Right renal cortex interstitium (tissue), 3 donors: ENCODE measurements at regions not wholly inside any gene's neighbourhood (a gene's known extent, or its start where the extent isn't known, plus 50 kb on each side); places are given as distances from the start of the nearest gene placed in this dataset.

Experiments used
- DNase-seq, 3 donors: peaks; one replicate each; pipeline ENCODE4 v3.0.0-alpha.2; 2013; ENCODE audit warnings: low read depth in 3 of 3, low spot score in 2 of 3

DNA sequence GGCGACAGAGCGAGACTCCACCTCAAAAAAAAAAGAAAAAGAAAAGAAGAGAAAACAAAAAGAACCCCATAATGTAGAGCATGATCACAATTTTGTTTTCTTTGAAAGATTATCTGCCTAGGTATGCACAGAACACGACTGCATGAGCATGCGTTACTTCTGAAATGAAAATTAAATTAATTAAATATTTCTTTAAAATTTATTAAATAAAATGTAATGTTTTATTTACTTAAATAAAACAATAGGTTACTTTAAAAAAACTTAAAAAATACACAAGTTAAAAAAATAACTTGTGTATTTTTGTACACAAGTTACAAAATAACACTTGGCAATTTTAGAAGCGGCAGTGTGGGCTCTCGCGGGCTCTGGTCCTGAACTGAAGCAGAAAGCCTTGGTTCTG is 107.8 kb downstream of the TFAP2A start:
- no peak for DNase-seq

DNA sequence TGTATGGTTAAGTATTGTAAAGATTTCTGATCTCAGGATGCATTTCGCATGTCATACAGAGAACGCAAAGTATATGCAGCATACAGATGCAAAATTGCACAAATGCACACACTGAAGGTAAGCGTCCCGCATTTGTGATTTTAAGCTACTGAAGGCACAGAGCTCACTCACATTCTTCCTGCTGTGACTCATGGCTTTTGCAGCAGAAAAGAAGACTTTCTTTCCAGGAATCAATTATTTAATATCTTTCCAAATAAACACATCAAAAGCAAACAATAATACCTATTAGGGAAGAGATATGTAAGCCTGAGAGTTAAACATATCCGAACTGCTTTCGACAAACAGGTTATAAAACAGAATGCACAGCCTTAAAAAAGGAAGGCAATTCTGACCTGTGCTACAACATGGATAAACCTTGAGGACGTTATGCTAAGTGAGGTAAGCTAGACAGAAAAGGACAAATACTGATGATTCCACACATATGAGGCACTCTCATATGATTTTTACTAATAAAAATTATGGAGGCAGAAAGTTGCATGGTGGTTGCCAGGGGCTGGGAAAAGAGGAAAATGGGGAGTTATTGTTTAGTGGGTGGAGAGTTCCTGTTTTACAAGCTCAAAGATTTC is 109.0 kb downstream of the TFAP2A start:
- DNase-seq: no peak

DNA sequence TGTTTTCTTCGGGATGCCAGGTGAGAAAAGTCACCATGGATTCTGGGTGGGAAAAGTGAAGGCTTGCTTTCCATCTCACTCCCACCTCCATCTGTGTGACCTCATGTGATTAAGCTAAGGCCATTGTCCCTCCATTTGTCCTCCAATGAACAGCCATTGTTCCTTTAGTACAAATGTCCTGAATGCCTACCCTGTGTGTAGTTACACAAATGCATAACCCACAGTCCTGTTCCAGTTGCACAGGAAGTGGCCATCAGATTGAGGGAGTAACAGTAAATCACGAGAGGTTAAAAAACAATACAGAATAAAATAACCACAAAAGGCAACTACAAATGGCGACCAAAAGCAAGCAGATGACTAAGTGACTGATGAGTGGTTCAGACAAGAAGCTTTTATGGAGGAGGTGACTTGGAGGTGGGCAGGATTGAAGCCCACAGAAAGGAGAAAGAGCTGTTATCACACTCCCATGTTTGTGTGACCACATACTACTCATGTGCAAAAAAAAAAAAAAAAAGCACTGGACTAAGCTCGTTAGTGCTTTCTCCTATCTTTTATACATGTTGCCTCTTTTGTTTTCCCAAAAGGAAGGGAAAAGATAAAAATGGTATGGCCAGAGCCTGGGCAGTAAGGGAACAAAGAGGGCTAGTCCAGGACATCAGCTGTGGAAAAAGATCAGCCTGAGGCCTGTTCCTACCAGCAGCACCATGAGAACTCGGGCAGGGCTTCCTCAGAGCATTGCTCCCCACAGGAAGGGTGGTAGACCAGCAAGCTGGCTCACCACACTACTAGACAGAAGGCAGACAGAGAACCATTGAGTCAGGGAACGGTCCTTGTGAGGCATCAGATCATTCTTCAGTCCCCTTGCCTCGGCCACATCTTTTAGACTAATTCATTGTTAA is 111.0 kb downstream of the TFAP2A start:
- DNase-seq: no peak

DNA sequence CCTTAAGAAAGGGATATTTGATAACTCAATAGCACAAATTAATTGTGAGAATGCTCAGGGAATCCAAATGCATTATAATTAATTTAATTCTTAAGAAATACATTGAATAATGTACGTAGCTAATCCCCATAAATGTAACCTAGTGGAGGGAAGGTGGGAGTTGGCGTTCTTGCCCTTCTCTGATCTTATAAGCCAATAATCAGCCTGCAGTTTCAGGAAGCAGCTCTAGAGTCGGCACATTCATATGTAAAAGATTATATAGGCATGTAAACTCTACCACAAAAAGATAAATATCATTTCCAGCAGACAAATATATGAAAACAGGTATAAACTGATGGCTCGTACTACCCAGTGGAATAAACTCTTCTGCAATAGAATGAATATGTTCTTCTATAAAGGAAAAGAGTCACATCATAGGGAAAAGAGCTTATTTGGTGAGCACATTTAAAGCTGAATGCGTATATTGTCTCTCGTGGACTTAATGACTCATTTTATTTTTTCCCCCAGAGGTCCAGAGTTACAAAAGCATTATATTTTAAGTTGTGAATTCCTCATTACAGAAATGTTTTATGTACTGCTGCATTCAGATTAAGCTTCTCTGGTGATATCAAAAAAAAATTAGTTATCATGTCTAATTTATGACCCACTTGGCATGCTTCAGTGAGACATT is 112.2 kb downstream of the TFAP2A start:
- DNase-seq: no peak

DNA sequence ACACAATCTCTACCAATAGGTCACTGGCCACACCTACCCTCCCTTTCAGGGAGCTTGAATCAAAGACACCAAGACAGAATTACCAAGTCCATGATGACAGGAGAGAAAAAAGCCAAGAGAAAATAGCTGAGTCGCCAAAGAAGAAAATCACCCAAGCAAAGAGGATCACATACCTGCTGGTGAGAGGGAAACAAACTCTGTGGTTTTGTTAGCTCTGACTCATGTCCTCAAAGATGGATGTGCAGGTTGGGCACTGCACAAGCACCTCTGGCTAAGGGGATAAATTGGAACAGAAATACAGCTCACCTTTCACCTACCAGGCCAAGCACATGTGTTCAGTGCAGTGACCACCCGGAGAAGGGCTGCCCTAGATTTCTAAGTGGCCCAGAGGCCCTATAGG is 114.8 kb downstream of the TFAP2A start:
- no peak for DNase-seq

DNA sequence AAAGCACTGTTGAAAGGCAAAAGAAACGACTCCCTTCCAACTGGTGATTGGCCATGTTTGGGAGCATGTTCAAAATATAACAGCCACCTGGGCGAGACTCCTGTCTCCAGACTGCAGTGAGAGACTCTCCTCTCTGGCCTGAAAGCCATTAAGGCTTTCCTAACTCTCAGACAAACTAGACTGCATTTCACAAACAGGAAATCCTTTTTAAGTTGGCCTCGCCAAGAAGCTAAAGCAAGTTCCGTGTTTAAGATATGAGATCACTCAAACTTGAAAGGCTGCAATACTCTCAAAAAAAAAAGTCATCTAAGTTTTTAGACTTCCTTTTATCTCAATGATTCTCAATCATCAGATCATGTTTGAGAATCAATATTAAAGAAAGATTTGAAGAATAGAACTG is 117.0 kb downstream of the TFAP2A start:
- no peak for DNase-seq

DNA sequence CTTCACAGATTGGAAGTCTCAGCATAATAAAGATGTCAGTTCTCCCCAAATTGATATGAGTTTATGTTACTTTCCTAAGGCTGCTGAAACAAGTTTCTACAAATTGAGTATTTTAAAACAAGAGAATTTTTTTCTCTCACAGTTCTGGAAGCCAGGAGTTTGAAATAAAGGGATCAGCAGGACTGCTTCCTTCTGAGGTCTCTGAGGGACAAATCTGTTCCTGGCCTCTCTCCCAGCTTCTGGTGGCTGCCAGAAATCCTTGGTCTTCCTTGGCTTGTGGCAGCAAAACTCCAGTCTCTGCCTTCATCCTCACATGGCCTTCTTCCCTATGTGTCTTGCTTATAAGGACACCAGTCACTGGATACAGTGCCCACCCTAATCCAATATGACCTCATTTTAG is 136.1 kb downstream of the TFAP2A start:
- DNase-seq: no peak

DNA sequence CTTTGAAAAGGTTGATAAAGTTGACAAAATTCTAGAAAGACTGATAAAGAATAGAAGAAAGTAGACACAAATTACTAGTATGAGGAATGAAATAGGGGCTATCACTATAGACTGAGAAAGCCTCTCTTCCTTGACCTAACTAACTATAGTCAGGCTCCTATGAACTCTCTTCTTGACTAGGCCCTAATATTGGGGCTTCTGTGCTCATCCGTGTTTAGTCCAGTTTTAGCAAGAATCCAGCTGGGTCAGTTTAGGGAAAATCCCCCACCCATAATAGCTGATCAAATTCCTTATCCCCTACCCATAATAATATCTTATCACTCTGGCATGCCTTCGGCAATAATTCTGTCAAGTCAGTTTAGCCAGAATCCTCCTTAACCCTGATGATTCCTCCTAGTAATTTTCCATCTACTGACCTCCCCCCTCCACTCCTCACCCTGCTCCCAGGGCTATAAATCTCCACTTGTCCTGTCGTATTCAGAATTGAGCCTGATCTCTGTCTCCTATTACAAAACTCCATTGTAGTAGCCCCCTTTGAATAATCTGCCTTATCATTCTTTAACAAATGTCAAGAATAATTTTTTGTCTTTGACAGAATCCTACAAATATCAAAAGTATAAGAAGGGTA is 138.1 kb downstream of the TFAP2A start:
- no peak for DNase-seq

DNA sequence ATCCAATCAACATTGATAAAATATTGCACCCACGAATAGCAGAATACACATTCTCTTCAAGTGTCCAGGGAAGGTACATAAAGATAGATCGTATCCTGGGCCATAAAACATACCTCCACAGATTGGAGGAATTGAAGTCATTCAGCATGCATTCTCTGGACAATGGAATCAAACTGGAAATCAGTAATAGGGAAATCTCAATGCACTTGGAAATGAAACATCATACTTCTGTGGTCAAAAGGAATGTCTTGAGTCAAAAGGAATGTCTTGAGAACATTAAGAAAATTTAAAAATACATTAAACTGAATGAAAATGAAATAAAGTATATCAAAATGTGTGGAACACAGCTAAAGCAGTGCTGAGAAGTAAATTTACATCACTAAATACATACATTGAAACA is 138.8 kb downstream of the TFAP2A start:
- no peak for DNase-seq

DNA sequence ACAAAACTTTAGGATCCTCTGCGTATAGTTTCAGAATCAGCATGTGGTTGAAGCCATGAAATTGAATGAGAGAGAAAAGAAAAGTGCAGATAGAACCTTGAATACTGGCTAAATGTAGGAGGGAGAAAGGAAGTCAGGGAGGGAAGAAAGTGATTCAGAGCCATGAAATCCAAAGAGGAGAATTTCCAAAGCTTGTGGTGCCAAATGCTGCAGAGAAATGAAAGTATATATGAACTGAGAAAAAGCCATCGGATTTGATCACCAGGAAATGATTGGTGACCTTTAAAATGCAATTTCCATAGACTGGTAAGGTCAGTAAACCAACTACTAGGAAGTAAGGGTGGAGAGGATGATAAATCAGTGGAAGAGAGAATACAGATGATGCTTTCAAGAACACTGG is 142.3 kb downstream of the TFAP2A start:
- DNase-seq: no peak

DNA sequence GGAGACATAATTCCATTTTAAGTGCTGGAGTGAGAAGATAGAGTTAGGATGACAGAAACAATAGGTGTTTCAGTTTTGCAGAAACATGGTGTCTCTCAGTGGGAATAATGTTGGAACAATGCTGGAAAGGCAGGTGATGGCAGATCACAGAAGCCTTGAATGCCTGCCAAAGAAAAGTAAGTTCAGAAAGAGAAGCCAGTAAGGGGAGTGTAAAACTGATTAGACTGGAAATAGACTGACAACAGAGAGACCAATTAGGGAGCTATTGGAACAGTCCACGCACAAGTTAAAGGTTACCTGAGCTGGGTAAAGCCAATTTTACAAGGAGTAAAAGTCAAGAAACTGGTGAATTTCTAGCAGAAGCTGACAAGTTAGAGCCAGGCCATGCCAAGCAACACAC is 142.9 kb downstream of the TFAP2A start:
- DNase-seq: no peak

DNA sequence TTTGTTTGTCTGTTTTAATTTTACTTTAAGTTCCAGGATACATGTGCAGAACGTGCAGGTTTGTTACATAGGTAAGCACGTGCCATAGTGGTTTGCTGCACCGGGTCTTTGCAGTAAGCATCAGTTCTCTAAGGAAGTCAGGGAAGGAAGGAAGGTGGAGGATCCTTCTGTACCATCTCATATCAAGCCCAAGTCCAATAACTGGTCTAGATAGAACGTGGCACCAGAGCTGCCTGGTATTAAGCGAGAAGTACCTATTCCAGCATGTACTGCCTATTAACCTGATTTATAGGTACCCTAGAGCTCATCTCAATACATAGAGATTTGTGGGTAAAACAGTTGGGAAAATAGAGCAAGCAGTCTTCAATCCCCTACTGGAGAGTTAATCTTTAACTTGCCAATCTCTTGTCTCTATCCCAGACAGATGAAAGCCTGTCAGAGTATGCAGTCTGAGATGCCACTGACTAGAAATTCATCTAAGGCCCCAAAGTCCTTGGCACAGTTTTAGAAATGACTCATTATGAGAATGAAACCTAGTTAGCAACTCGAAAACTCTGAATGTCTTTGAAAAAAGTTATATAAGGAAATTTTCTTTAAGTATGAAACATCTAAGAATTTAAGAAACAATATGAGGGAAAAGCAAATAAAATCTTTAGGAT is 144.9 kb downstream of the TFAP2A start:
- no peak for DNase-seq

DNA sequence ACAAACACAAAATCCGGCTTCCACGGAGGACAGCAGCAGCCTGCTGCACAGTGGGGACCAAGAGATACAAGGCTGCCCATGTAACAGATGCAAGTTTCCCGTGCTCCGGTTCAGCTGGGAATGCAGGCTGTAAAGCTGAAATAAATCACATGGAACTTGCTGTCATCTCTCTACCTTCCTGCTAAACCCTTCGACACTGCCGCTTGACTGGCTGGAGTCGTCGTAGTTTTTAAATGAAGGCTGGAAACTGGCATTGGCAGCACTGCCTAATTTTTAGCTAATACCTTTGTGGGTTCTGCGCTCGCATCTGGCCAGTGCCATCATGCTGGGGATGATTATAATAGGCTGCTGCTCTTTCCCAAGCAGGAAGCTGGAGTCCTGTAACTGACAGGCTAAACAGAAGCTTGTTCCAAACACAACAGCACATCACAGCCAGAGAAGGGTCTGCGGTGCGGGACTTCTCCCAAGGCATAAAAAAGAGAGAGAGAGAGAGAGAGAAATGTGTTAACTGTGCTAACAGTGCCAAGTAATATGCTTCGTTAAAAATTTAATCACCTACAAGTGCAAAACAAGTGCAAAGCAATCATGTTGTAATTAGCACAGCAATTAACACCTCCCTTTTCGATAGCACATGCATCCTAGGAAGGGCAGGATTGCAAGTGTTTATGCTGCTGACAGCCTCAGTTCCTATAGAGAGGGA is 146.1 kb downstream of the TFAP2A start:
- peak in 2 of 3 donors; percentile 16 to 45 for DNase-seq

DNA sequence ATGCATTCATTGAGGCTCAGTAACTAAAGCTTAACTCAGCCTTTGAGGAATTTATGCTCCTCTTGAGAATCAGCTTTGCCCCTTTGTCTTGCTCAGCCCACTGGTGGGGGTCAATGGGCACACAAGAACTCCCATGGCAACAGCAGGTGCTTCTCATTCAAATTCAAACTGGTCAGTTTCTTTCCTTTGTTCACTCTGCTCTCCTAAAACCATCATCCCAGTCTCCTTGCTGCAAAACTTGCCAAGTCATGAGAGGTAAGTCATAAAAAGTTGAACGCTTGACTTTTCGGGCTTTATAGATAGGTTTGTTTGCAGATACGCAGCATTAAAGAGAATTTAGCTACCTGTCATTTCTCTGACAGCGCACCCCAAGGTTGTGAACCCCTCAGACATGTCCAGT is 146.8 kb downstream of the TFAP2A start:
- DNase-seq: no peak

DNA sequence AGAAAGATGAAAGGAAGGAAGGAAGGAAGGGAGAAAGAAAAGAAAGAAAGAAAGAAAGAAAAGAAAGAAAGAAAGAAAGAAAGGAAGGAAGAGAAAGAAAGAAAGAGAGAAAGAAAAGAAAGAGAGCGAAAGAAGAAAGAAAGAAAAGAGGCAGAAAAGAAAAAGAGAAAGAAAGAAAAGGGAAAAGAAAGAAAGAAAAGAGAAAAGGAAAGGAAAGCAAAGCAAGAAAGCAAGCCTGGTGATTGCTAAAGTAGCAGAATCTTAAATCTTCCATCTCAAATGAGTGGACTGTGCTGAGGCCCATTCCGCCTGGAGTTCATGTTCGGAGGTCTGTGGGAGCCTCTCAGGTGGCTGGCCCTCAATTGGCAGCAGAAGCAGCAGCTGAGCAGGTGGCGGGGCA is 148.4 kb downstream of the TFAP2A start:
- DNase-seq: no peak

DNA sequence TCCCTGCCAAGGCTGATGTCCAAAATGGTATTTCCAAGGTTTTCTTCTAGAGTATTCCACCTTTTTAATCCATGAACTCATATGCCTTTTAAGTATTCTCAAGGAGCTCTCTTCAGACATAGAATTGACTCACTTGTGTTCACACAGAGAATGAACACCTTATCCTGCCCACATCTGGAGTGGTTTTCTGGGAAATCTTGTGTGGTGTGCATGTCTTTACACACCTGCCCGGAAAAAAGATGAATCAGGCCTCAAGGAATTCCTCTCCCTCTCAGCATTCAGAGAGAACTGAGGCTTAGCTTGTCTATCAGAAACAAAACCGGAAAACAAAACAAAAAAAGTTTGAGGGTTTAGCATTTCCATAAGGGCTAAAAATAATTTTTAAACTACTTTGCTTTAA is 148.8 kb downstream of the TFAP2A start:
- no peak for DNase-seq

DNA sequence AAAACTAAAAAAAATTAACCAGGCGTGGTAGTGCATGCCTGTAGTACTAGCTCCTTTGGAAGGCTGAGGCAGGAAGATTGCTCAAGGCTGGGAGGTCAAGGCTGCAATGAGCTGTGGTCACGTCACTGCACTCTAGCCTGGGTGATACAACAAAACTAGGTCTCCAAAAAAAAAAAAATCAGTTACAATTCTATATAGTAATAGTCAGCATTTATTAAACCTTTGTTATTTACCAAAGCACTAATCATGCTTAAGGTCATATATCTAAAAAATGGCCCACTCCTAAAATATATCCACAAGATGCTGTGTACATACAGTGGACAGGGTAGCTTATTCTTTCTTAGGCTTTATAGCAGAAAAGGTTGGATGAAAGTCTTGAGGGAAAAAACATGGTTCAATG is 152.4 kb downstream of the TFAP2A start:
- DNase-seq: no peak

DNA sequence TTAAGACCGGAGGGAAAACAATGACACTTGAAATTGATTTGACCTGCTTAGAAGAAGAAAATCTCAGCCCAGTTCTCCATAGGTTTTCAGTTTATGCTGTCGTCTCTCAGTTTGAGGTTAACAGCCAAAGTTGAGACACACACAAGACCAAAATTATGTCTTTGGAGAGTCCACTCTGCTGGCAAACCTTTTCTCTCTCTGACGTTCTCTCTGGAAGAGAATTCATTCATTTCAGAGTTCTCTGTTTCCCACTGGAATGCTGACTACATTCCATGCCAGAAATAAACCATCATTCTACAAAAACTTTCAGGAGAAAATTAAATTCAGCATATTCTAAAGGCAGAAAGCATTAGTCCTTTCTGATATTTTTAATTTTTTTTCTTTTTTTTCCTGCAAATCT is 155.2 kb downstream of the TFAP2A start:
- no peak for DNase-seq

DNA sequence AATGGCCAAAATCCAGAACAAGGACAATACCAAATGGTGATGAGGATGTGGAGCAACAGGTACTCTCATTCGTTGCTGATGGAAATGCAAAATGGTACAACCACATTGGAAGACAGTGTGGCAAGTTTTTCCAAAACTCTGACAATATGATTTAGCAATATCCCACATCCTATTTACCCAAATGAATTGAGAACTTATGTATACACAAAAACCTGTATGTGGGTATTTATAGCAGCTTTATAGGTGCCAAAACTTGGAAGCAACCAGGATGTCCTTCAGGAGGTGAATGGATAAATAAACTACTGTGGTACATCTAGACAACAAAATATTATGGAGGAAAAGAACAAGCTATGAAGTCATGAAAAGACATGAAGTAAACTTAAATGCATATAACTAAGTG is 156.5 kb downstream of the TFAP2A start:
- DNase-seq: no peak

DNA sequence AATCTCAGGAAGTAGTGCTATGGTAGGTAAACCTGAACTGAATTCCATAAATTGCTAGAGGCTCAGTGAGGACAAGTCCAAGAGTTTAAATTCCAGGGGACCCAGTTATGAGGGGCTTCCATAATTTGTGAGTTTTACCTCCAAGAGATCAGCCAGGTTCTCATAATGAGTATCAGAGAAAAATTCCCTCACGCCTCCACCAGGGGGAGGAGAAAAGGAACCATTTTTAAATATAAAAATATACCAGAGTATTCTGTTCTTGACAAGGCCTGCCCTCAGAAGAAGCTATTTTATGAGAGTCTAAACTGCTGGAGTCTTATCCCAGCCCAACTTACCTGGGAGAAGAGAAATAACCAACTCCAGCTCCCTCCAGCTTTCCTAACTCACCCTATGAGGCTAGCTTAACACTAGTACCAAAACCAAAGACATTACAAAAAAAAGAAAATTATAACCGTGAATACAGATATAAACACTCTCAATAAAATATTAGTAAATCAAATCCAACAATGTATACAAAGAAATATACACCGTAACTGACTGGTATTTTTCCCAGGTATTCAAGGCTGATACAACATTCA is 158.7 kb downstream of the TFAP2A start:
- no peak for DNase-seq
